ENCODE measurements at regions not wholly inside any gene's neighbourhood (a gene's known extent, or its start where the extent isn't known, plus 50 kb on each side); places are given as distances from the start of the nearest gene placed in this dataset.

- no peak for TF ChIP-seq CTCF (conservative IDR thresholded peaks at IDR 0.05 in 1 of 2, IDR thresholded peaks at IDR 0.05 in 1 of 2; ENCODE audit: low read depth in 1 of 2, low read length in 2 of 2)
- no peak for TF ChIP-seq EZH2 (IDR thresholded peaks at IDR 0.05; ENCODE audit: low read length, missing control alignments)
Measured at GRCh38 chr5:8333977-8334376, 465.0 kb downstream of the MTRR start.

All from fibroblast of lung (primary cell).